Midbrain (tissue), 1 donor: ENCODE measurements at regions not wholly inside any gene's neighbourhood (a gene's known extent, or its start where the extent isn't known, plus 50 kb on each side); places are given as distances from the start of the nearest gene placed in this dataset.
"Not testable (repeated sequence)": the region's sequence is repeated elsewhere in the genome, so short reads cannot be mapped to it uniquely, and the experiment has no call there.

Experiments
- DNase-seq: peaks from one replicate; lab custom pipeline; 2025; lab: John Stamatoyannopoulos, UW

DNA sequence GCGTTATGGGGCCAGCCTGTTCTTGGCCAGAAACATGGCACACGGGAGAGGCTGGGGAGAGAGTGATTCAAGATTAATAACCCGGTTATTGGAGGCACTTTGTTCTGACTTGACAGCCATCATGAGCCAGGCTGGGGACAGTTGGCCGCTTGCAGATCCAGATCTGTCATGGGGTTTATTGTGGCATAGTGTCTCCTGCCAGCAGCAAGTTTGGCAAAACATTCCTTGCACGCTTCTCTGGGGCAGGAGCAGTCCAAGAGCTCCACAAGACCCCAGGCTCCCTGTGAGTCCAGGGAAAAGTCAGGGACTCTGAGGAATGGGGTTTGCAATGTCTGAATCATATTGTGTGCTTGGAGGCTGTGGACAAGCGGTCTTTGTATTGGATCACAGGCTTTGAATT lies 270.4 kb downstream of the MIAT start:
- DNase-seq, result no peak

DNA sequence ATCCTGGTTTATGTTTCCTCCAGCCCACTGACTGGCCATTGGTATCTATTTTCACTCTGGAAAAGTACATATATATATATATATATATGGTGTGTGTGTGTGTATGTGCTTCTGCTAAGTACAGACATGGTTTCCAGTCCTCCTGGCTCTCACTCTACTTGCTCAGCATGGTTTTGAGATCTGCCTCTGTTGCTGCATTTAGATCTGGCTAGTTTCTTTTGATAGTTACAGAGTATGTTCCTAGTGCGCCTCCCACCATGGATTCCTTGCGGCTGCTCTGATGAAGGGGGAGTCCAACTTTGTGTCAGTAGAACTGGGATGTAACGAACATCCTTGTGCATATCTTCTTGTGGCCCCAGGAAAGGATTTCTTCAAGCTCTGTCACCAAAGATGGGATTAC lies 274.1 kb downstream of the MIAT start:
- DNase-seq, result no peak

DNA sequence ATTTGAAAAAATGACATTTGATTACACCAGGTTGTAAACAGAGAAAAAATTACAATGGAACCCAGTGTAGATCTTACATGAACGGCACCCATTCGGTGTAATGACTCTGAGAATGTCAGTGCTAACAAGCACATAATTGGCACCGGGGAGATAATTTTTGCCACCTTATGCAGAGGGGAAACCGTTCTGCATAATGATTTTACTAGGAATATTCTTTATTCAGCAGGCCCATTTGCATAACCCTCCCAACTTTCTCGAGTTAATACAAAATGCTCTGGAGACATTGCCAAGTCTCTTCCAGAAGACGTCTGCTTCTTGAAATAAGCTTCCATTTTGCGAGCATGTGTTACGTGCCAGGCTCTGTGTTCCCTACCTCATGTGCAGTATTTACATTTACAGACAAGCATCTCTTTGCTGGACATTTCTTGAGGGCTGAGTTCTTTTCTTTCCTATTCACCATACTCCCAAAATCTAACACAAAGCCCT lies 275.8 kb downstream of the MIAT start:
- no peak for DNase-seq

DNA sequence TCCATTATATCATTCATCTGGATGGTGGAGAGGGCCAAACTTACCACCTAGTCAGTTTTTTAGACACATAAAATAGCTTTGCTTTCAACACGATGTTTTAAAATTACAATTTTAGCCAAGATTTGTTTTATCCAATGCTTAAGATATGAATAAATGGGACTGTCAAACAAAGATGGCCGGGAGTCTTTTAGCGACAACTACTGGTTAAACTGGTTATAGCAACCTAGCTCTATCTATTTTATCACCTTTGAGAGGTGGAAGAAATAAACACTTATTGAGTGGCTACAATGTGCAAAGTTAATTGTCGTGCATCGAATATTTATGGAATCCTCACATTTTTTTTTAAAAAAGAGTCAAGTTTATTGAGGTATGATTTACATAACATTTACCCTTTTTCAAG lies 279.8 kb downstream of the MIAT start:
- DNase-seq, result no peak

DNA sequence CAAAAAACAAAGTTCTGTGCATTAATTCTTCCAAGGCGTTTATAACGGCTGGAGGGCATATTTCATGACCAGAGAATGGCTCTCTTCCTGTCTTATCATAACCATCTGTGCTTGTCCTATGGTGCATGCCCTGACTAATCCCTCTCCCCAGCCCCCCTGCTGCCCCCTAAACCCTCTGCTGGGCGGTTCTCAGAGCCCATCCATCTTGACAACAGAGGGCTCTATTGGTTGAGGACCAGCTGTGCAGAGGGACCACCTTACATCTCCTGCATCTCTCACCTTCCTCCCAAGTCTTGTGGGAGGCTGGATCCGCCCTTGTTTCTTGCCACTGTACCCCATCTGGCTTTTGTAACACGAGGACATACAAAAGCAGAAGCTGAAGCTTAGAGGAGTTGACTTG lies 282.1 kb downstream of the MIAT start:
- DNase-seq, result no peak

DNA sequence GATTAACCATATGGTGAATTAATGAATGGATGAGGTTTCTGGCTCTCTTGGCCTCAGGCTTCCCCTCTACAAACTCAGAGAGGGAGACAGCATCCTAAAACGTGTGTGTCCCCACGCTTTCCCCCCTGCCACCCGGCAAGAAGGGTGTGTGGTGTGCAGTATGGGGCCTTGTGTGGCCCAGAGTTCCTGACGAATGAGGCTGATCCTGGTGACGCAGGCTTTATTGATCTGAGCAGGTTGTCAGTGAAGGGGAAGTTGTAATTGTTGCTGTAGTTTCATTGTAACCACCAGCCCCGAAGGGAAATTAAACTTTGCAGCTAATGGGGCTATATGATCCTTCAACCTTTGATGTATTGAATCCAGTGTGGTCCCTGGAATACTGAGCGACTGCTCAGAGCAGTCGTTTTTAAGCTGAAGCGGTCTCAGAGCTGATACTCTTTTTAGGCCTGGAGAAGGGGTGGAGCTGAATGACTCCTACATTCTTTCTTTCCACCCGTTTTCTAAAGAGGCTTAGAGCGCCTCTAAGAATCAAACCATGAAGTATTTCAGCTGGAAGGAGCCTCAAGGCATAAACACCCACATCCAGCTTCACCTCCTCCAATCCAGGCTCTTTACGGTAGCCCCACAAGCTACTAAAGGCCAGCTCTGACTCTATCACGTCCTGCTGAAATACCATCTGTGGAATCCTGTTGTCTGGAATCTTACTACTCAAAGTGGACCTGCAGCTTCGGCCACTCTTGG lies 284.7 kb downstream of the MIAT start:
- no peak for DNase-seq

DNA sequence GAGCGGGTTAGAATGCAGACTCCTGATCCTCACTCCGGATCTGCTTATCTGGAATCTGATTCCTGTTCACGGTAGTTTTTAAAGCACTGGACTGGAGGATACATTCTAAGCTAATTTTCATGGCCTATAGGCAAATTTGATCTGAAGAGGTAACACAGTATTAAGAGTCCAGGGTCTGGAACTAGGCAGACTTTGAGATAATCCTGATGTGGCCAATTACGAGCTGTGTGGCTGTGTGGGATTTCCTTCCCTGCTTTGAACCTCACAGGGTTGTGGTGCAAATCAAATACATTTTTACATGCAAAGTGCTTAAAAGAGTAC lies 285.2 kb downstream of the MIAT start:
- no peak for DNase-seq

DNA sequence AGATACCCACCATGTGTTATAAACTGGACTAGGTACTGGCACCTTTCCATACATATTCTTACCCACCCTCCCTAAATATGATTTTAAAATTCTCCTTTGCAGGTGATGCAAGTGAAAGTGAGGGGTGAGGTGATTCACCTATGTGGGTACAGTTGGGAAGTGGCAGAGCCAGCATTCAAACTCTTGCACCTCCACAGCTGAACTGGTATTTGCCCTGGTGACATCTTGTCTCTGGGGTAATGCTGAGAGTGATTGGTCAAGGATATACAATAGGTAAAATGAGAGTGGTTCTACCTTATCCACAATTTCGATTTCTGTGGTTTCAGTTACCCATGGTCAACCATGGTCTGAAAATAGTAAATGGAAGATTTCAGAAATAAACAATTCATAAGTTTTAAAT lies 288.2 kb downstream of the MIAT start:
- no peak for DNase-seq

DNA sequence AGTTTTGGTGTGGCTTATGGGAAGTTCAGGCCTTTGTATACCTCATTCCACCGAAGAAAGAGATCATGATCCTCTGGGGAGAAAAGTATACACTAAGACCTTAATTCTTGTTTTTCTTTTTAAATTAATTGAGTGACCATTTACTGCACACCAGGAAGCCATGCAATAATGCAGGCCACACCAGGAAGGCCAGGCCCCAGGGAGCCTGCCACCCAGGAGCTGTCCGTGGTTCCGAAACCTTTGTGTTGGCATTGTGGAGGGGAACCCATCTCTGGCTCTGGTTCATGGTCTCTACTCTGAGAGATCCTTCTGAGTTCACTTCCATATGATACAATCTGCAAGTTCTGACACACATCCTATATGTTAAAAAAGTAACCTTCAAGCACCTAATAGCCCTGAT lies 291.8 kb downstream of the MIAT start:
- DNase-seq, result no peak

DNA sequence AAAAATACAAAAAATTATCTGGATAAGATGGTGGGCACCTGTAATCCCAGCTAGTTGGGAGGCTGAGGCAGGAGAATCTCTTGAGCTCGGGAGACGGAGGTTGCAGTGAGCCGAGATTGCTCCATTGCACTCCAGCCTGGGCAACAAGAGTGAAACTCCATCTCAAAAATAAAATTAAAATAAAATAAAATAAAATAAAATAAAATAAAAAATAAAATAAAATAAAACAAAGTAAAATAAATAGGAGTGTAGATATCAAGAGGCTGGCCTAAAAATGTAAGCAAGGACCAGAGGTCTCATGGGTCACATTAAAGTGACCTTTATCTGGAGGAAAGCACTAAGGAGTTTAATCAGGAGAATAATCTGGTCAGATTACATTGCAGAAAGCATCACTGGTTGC lies 293.8 kb downstream of the MIAT start:
- not testable (repeated sequence) for DNase-seq

DNA sequence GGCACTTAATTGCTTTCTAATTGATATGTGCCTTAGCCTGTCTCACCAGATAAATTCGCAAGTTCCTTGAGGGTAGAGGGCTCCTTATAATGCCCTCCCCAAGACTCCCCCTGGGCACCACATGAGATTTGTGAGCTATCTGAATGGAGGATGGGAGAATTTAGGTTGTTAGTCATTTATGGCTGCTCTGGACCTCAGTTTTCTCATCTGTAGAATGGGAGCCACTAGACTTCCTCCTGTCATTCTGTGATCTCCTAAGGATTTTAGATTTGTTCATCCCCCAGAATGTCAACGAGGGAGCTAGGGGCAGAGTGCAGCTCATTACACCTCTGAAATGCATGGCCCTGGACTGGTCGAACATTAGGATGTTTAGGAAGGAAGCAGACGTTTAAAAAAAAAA lies 294.6 kb downstream of the MIAT start:
- no peak for DNase-seq

DNA sequence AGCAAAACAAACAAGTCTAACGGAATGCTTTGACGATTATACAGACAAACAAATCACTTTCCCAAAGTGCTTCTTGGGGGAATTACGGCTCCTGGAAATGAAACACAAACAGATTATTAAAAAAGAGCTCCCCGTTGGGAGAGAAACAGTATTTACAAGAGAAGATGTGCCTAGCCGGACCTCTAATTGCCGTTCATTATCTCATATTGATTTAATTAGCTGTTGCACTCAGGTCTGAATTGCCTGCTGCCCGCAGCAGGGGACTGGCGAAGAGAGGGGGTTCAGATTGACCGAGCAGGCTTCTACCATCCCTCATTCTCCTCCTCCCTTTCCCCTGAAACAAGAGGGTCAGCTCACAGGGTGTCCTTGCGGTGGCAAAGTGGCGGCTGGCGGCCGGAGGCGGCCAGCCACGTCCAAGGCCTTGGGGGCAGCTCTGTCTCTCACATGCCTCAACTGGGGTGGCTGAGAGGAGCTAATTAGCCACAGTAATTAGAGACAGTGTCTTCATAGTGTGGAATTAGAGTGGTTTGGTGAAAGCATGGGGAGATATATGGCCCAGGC lies 295.1 kb downstream of the MIAT start:
- no peak for DNase-seq

DNA sequence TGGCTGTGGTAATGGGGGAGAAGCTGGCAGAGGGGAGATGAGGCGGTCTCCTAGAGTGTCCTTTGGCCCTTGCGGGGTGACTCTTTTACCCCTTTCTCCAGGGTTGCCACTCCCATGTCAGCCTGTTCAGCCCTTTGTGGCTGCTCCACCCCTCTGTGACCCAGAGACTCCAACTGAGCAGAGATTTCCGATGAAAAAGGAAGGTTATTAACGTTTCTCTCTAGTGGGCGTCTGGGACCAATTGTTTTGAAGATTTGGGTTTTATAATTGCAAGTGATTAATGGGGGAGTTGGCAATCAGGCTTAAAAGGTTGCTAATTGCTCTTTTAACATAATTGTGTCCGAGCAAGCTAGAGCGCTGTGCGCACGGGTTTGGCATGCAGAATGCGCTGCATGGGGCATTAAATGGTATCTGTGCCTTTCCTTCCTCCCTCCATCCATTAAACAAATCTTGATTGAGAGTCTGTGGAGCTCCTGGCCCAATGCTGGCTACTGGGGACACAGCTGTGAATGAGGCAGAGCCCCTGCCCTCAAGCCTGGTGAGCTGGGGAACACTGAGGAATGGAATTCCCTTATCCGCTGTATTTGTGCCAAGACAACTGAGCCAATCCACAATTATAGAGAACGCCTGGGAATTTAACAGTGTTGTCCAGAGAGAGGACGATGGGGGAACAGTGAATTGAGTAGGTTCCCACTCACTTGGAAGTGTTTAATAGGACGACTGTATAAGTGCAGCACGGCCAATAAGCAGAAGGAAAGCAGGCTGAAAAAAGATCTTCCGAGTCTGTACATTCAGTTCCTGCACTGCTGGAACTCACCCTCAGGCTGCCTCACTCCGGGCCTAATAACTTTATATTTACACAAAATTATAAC lies 295.9 kb downstream of the MIAT start:
- DNase-seq, result no peak

DNA sequence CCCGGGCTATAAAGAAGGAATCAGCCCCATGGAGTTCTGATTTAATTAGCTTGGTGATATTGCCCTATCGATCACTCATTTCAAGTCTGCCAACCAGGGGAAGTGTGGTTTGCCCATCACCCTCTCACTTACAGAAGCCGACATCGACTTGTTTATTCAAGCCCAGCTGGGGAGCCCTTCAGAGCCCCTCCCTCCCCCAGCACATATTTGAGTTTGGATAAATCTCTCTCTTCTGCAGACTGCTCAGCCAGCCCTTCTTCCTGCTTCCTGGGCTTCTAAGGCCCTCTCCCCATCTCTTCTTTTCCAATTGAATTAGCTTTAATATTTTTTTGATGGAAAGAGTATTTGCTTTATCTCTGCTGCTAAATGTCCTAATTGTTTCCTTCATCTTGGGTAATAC lies 299.0 kb downstream of the MIAT start:
- no peak for DNase-seq

DNA sequence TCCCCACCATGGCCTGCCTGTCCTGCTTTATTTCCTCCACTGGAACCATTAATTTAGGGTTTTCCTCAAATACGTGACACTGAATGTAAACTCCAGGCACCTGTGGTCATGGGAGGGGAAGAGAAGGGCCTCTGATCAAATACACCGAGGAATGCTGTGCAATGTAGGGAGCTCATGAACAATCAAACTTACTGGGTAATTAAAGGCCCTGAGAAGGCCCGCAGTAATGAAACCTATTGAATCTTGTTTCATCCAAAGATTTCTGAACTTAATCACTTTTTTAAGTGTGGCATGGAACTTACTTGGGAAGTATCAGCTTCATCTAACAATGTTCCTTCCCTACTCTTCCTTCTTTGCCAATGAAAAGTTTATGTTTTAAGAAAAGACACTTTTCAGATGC lies 299.8 kb downstream of the MIAT start:
- DNase-seq, result no peak

DNA sequence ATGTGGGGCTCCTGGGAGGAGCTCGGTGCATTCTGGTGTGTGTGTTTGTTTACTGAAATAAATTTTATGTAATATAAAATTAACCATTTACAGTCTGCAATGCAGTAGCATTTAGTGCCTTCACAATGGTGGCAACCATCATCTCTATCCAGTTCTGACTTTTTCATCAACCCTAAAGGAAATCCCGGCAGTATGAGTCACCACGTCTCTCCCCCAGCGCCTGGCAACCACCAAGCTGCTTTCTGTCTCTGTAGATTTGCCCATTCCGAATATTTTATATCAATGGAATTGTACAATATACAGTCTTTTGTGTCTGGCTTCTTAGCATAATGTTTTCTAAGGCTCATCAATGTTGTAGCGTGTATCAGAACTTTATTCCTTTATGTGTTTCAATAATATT lies 300.5 kb downstream of the MIAT start:
- no peak for DNase-seq

DNA sequence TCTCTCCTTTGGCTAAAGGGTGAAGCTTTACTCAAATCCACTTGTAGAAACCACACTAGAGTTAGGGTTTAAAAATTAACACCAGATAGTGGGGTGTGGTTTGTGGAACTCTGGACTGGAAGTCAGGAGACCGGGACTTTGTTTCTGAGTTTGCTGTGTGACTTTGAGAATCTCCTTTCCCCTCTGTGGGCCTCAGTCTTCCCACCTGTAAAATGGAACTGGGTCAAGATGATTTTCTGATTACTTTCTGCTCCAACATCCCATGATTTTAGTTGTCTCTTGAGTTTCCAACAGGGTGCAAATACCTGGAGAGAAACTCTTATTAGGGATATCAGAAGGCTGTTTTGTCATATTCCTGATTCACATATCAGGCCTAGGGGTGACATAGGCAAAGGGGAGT lies 301.0 kb downstream of the MIAT start:
- no peak for DNase-seq

DNA sequence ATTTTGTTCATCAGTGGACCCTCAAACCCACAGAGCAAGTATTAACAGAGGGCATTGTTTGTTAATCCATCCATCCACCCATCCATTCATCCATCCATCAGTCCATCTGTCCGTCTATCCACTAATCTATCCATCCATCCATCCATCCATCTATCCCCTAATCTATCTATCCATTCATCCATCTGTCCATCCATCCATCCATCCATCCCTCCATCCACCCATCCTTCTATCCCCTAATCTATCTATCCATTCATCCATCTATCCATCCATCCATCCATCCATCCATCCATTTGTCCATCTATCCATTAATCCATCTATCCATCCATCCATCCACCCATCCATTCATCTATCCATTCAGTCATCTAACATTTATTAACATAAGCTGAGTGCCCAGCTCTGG lies 307.3 kb downstream of the MIAT start:
- no peak for DNase-seq

DNA sequence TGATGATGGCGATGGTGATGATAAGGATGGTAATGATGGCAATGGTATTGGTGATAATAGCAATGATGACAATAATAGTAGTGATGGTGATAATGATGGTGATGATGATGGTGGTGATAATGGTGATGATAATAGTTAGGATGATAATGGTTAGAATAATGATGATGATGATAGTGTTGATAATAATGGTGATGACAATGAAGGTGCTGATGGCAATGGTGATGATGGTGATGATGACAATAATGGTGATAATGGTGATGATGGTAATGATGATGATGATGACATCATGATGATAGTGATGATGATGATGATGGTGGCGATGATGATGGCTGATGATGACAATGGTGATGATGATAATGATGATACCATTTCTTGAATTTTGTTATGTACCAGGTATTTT lies 309.9 kb downstream of the MIAT start:
- DNase-seq, result no peak

DNA sequence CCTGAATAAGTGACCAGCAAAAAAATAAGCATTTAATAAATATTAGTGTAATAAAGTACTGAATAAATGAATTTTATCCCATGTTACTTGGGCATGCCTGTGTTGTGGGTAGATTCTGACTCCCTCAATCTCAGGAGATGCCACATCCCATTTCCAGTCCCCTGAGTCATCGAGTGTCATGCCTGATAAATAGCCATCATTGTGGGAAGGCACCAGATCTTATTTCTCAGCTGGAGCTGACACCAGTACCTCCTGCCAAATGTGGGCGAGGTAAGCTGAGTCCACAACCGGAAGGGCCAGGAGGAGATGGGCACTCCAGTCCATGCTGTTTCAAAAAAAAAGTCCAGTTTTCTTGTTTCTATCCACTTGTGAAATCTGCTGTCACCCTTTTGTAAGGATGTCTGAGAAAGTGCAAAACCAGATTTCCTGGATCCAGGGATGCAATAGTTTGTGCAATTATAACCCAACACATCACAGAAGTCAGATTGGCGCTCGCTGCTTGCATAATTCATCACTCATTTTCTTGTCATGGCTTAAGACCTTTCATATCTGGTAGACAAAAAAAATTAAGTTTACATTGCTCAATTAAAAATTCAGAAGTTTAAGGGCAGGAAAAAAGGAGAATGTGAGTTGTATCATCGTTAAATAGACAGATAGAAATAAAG lies 311.6 kb downstream of the MIAT start:
- DNase-seq, result no peak

DNA sequence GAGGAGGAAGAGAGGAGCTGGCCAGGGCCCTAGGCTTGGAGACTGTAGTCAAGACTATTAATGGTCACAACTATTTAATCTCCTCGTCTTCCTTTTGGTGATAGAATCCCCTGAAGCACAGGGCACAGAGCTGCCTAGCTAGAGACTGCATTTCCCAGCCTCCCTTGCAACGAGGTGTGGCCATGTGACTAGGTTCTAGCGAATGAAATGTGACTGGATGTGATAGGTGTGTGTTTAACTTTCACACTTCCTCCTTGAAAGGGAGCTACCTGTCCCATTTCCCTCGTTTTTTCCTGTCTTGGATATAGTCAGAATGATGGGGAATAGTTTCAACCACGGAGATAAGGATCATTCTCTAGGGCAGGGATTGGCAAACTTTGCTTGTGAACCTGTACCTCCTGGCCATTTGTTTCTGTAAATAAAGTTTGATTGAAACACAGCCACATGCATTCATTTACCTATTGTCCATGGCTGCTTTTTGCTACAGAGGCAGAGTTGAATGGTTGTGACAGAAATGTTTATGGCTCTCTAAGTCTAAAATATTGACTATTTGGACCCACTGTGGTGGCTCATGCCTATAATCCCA lies 313.5 kb downstream of the MIAT start:
- no peak for DNase-seq

DNA sequence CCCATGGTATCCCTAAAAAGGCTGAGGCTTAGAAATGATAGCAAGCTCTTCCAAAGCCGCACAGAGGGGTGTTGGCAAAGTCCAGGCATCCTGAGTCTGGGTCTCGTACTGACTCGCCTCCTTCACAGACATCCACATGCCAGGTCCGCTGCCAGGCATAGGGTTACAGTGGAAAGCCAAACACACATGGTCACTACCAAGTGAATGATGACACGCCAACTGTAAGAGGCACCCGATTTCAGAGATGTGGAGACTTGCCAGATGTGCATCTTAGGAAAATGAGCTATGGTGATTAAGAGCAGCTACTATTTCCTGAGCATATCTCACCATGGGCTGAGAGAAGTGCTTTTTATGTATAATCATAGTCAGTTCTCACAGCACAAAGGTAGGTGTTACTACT lies 314.9 kb downstream of the MIAT start:
- DNase-seq, result no peak
